ENCODE measurements at regions not wholly inside any gene's neighbourhood (a gene's known extent, or its start where the extent isn't known, plus 50 kb on each side); places are given as distances from the start of the nearest gene placed in this dataset.

- DNase-seq: no peak
- Histone ChIP-seq H3K9me3 (no peaks in the 10 kb centered on the region), H3K27me3 (no peaks in the 10 kb centered on the region), H3K4me3 (no peak overlapping the region), H3K36me3 (peaks cover 34 to 69% (median 68%) of the 10 kb centered on the region in 3 donors), H3K4me1 (no peaks in the 10 kb centered on the region), H3K27ac (no peak overlapping the region)
- TF ChIP-seq CTCF (IDR thresholded peaks at IDR 0.05): no peak
- intact Hi-C loops (cut with DNase I; ENCODE audit: low total_unique reads): no loop called here
Observed at GRCh38 chr4:122244764-122245163, 92.6 kb downstream of the BLTP1 start.

GRCh38 chr4:122246551-122246950 is 94.4 kb downstream of the BLTP1 start:
- no peaks in the 10 kb centered on the region for H3K4me1 ChIP-seq
- no peak overlapping the region for H3K4me3 ChIP-seq
- peaks cover 30 to 76% (median 74%) of the 10 kb centered on the region in 3 donors for H3K36me3 ChIP-seq
- intact Hi-C loops (cut with DNase I; ENCODE audit: low total_unique reads): no loop called here
- DNase-seq: no peak
- no peaks in the 10 kb centered on the region for H3K9me3 ChIP-seq
- no peak overlapping the region for H3K27ac ChIP-seq
- TF ChIP-seq CTCF (IDR thresholded peaks at IDR 0.05): no peak
- no peaks in the 10 kb centered on the region for H3K27me3 ChIP-seq

- no peak for DNase-seq
- intact Hi-C loops (cut with DNase I; ENCODE audit: low total_unique reads): no loop called here
- TF ChIP-seq CTCF (IDR thresholded peaks at IDR 0.05): no peak
- H3K9me3 ChIP-seq: no peaks in the 10 kb centered on the region
- H3K27ac ChIP-seq: no peak overlapping the region
- H3K27me3 ChIP-seq: no peaks in the 10 kb centered on the region
- peaks cover 49 to 89% (median 83%) of the 10 kb centered on the region in 3 donors for H3K36me3 ChIP-seq
- no peak overlapping the region for H3K4me3 ChIP-seq
- no peaks in the 10 kb centered on the region for H3K4me1 ChIP-seq
Observed at GRCh38 chr4:122249357-122249756, 97.2 kb downstream of the BLTP1 start.

GRCh38 chr4:122252584-122252983 is 100.5 kb downstream of the BLTP1 start:
- DNase-seq: no peak
- intact Hi-C loops (cut with DNase I; ENCODE audit: low total_unique reads): no loop called here

GRCh38 chr4:122259849-122260248 is 107.7 kb downstream of the BLTP1 start:
- Histone ChIP-seq H3K9me3 (no peaks in the 10 kb centered on the region), H3K4me3 (no peak overlapping the region), H3K36me3 (peaks cover 74 to 93% (median 77%) of the 10 kb centered on the region in 3 donors), H3K4me1 (no peaks in the 10 kb centered on the region), H3K27me3 (no peaks in the 10 kb centered on the region), H3K27ac (no peak overlapping the region)
- DNase-seq: no peak
- TF ChIP-seq CTCF (IDR thresholded peaks at IDR 0.05): no peak
- intact Hi-C loops (cut with DNase I; ENCODE audit: low total_unique reads): no loop called here

More at GRCh38 chr4:122252584-122252983, 100.5 kb downstream of the BLTP1 start:
- no peaks in the 10 kb centered on the region for H3K9me3 ChIP-seq
- H3K4me3 ChIP-seq: no peak overlapping the region
- no peak for TF ChIP-seq CTCF (IDR thresholded peaks at IDR 0.05)
- H3K36me3 ChIP-seq: peaks cover 65 to 87% (median 82%) of the 10 kb centered on the region in 3 donors
- H3K27ac ChIP-seq: no peak overlapping the region
- H3K4me1 ChIP-seq: no peaks in the 10 kb centered on the region
- H3K27me3 ChIP-seq: no peaks in the 10 kb centered on the region

- peaks cover 44 to 74% (median 60%) of the 10 kb centered on the region in 3 donors for H3K36me3 ChIP-seq
Observed at GRCh38 chr4:122276359-122276758, 102.5 kb upstream of the ADAD1 start.

More at GRCh38 chr4:122276359-122276758, 102.5 kb upstream of the ADAD1 start:
- TF ChIP-seq CTCF (IDR thresholded peaks at IDR 0.05): no peak
- Histone ChIP-seq H3K9me3 (no peaks in the 10 kb centered on the region), H3K4me3 (no peak overlapping the region), H3K4me1 (no peaks in the 10 kb centered on the region), H3K27me3 (no peaks in the 10 kb centered on the region), H3K27ac (no peak overlapping the region)
- intact Hi-C loops (cut with DNase I; ENCODE audit: low total_unique reads): no loop called here
- DNase-seq: no peak

Measured in tibial artery (tissue), 4 donors.